ENCODE measurements at regions not wholly inside any gene's neighbourhood (a gene's known extent, or its start where the extent isn't known, plus 50 kb on each side); places are given as distances from the start of the nearest gene placed in this dataset.

DNA sequence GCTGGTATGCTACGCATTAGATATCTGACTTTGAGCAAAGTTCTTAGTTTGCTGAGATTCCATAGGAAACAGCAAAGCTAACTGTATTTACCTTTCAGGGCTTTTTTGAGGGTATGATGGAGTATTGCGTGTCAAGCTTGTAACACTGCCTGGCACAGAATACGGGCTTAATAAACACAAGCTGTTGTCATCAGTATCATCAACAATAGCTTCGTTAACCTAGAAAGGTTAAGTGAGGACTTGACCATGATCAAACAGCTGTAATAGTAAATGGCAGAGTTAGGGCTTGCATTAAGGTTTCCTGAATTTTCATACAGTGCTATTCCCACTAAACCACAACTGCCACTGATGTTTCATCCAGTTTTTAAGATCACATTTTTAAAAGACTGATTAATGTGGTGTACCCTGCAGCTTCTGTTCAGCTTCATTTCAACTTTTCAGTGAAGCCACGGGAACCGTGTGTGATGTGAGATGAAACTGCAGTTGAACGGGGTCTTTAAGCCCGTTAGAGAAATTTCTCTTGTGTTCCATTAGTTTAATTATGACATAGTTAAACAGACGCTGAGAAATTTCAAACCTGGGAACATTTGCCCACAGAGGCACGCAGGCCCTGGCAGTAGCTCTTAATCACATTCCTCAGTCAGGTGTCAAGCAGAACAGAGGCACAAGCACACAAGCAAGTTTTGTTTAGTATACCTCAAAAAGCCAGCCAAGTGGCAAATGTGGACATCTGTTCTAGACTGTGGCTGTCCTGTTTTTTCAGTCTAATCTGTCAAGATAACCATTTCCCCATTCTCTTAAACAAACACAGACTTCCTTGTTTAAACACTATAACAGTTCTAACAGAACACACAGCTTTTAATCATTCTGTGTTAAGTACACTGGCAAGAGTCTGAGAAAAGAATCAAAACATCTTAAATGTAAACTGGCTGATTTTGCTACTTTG lies 147.1 kb downstream of the ZNF608 start:
- DNase-seq (ENCODE audit: low read depth in 1 of 2, low spot score in 1 of 2) = peak; percentile 4 to 73
- TF ChIP-seq JUND (IDR thresholded peaks at IDR 0.05; ENCODE audit: low read depth) = peak; percentile 81
- in situ Hi-C loops (cut with HindIII; ENCODE audit: low pct_unique_long_range_greater_than_20kb, low sequenced_read_pairs) = no loop called here

DNA sequence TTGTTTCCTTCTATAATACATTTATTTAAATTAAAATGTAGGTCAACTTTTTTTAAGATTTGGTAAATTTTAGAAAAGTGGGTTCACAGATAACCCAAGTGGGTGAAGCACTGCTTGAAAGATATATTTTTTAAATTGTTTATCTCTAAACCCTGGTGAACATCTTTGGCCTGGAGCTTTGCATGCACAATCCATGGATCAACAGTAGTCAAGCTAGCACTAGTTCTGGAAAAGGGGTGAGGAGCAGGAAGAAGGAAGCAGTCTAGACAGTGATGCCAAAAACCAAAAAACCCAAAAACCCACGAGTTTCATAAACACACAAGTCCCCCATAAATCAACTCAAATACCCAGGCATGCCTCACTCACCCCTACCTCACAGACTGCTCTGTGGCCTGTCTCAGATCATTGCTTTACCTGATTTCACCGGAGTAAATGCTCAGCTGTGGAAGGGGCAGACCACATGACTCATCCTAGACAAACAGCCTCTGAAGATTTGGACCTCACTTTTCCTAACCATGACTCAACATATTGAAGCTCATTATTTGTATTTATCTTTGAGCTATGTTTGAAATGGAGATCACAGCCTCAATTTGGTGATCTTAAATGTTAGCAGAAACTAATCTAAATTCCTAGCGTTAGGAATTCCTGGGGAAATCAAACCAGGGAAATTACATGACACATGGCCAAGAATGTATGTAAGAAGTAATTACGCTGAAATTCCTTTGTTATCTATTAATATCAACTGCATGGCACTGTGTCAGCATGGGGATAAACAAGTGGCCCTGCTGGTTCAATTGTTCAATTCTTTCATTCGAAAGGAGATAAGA lies 149.6 kb downstream of the ZNF608 start:
- in situ Hi-C loops (cut with HindIII; ENCODE audit: low pct_unique_long_range_greater_than_20kb, low sequenced_read_pairs) = no loop called here
- peak in 1 of 2 experiments; percentile 19 for DNase-seq (ENCODE audit: low read depth in 1 of 2, low spot score in 1 of 2)
- no peak for TF ChIP-seq JUND (IDR thresholded peaks at IDR 0.05; ENCODE audit: low read depth)

DNA sequence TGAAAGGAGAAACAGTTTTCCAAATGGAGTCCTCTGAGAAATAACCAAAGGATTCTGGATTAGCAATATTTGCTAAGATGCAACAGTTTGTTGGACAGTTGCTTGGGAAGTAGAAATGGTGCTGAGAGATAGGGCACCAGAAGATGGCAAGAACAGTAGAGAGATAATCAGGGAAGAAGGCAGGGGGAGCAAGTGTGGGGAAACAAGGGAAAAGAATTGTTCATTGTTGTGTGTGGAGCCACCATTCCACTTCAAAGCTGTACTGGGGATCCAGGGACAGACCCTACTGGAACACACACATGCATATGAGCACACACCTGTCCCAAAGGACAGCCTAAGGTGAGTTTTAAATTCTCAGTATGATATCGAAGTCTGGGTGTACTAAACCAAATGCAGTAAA lies 152.5 kb downstream of the ZNF608 start:
- in situ Hi-C loops (cut with HindIII; ENCODE audit: low pct_unique_long_range_greater_than_20kb, low sequenced_read_pairs) = no loop called here

DNA sequence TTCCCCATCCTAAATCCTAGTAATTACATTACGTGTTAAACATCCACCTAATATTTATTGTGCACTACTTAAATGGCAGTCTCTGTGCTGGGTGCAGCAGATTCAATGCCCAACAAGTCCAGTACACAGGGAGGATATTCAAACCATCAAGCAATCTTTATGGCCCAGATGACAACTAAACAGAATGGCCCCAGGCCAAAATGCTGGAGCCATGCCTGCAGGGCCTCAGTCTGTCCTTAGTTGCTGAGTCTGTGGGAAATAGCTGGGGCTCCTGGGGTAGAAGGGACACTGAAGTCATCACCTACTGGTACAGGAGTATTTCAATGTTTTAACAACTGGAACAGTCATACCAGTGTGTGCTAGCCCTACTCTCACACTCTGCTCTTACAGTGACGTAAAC lies 153.5 kb downstream of the ZNF608 start:
- no peak for DNase-seq (ENCODE audit: low read depth in 1 of 2, low spot score in 1 of 2)
- in situ Hi-C loops (cut with HindIII; ENCODE audit: low pct_unique_long_range_greater_than_20kb, low sequenced_read_pairs) = no loop called here
- no peak for TF ChIP-seq JUND (IDR thresholded peaks at IDR 0.05; ENCODE audit: low read depth)

More for the DNA sequence above, 152.5 kb downstream of the ZNF608 start:
- TF ChIP-seq JUND (IDR thresholded peaks at IDR 0.05; ENCODE audit: low read depth) = no peak
- no peak for DNase-seq (ENCODE audit: low read depth in 1 of 2, low spot score in 1 of 2)

DNA sequence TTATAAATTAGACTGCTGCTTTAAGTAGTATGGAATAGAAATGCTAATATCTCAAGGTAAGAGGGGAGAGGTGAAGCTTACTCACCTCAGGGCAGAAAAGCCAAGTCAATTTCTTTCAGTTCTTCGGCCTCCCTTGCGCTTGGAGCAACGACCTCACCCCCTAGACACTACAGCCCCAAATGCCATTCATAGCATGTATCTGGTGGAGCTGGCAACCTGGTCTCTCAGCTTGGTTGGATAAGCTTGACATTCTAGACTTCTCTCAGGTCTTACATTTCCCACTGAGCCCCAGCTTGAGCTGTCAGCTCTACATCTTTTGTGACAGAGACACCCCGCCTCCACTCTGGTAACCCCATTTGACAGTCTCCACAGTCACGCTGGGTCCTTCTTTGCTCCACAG lies 154.9 kb downstream of the ZNF608 start:
- in situ Hi-C loops (cut with HindIII; ENCODE audit: low pct_unique_long_range_greater_than_20kb, low sequenced_read_pairs) = no loop called here
- no peak for TF ChIP-seq JUND (IDR thresholded peaks at IDR 0.05; ENCODE audit: low read depth)
- DNase-seq (ENCODE audit: low read depth in 1 of 2, low spot score in 1 of 2) = no peak

DNA sequence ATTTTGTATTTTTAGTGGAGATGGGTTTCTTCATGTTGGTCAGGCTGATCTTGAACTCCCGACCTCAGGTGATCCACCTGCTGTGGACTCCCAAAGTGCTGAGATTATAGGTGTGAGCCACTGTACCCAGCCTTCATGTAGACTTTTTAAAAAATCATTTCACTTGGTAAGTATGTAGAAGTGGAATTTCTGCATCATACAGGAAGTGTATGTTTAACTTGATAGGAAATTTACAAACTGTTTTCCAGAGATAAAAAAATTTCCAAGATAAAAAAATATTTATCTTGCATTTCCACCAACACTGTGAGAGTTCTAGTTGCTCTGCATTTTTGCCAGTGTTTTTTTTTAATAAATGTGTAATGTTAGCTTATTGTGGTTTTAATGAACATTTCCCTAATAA lies 155.8 kb downstream of the ZNF608 start:
- TF ChIP-seq JUND (IDR thresholded peaks at IDR 0.05; ENCODE audit: low read depth) = no peak
- in situ Hi-C loops (cut with HindIII; ENCODE audit: low pct_unique_long_range_greater_than_20kb, low sequenced_read_pairs) = no loop called here
- DNase-seq (ENCODE audit: low read depth in 1 of 2, low spot score in 1 of 2) = no peak

DNA sequence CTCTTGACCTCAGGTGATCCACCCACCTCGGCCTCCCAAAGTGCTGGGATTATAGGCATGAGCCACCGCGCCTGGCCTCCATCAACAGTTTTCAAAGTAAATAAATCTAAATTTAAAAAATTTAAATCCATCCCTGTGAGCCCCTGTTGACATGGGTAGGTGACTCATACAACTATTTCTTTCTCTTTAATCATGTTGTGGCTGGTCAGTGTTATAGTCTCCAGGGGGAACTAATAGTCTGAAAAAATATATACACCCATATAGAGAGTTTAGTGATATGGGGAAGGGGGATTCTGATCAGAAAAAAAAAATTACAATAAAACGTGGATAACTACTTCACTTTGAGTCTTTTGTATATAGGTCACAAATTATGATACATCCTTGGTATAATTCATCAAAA lies 159.2 kb downstream of the ZNF608 start:
- in situ Hi-C loops (cut with HindIII; ENCODE audit: low pct_unique_long_range_greater_than_20kb, low sequenced_read_pairs) = no loop called here
- no peak for DNase-seq (ENCODE audit: low read depth in 1 of 2, low spot score in 1 of 2)

DNA sequence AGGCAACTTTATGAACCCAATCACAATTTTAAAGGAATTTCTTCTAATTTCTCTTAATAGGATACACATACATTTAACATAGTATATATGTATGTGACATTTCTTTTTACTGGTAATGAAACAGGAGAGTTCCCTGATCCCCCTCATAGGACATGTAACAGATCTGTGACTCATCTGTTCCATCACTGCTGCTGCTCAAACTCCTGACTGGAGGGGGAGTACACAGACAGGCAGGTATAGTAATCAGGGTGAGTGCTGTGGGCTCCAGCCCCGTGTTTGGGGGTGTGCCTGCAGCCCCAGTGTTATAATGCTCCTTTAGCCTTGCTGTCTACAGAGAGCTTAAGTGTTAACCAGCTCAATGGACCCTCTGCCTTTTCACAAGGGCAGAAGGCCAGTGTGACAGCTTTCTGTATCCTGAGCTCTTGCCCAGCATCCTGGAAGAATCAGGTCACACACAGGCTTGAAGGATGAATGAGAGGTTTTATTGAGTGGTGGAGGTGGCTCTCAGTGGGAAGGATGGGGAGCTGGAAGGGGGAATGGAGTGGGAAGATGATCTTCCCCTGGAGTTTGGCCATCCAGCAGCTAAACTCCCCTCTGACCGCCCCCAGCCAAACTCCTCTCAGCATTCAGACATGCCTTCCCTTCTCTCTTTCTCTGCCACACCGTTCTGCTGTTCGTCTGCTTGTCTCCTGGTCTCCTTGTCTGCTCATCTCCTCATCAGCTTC lies 161.3 kb downstream of the ZNF608 start:
- in situ Hi-C loops (cut with HindIII; ENCODE audit: low pct_unique_long_range_greater_than_20kb, low sequenced_read_pairs) = no loop called here
- no peak for TF ChIP-seq JUND (IDR thresholded peaks at IDR 0.05; ENCODE audit: low read depth)
- no peak for DNase-seq (ENCODE audit: low read depth in 1 of 2, low spot score in 1 of 2)

More for the DNA sequence above, 159.2 kb downstream of the ZNF608 start:
- no peak for TF ChIP-seq JUND (IDR thresholded peaks at IDR 0.05; ENCODE audit: low read depth)

DNA sequence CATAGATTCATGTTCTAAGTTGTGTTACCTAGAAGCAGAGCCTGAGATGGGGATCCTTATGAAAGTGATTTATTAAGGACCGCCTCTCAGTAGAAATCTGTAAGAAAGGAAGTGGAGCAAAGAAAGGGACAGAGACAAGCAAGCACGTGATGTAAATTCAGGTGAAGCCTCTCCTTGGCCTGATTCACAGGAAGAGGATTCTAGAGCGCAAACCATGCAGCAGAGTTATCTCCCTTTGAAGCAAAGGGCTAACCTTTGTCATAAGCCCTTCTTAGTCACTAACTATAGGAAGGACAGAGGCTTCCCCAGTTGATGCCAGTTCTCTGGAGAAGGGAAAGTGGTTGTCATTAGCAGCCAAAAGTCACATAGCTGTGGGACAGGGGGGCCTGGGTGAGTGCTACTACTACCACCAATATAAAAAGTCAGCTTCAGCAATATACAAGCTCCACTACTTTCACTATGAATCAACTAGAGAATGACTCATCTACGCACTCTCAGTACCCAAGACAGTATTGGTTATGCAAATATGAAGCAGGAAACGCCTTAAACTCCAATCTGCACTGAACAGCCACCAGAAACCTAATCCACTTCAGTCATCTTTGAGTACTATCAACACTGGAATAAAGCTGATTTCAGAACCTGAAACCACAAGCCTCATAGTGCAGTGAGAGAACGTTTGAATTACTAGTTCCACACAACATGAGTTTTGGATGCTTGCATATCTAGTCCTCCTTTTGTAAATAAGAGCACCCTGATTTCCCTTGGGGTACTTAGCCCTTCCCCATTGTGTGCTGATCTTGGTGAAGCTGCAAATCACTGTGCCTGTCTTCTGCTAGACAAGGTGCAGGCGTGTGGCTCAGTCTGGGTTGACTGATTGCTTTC lies 162.7 kb downstream of the ZNF608 start:
- in situ Hi-C loops (cut with HindIII; ENCODE audit: low pct_unique_long_range_greater_than_20kb, low sequenced_read_pairs) = no loop called here
- no peak for DNase-seq (ENCODE audit: low read depth in 1 of 2, low spot score in 1 of 2)
- no peak for TF ChIP-seq JUND (IDR thresholded peaks at IDR 0.05; ENCODE audit: low read depth)

DNA sequence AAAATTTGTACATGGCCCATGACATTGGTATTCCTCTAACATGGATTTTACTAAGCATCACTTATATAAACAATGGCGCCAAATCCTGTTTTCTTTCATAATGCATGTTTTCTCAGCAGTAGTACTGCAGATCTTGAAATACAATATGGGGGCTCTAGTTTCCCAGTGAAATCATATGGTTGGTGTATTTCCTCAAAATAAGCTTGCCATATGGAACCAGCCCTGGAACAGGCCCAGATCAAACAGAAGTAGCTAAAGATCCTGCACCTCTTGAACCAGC lies 163.9 kb downstream of the ZNF608 start:
- TF ChIP-seq JUND (IDR thresholded peaks at IDR 0.05; ENCODE audit: low read depth) = no peak
- in situ Hi-C loops (cut with HindIII; ENCODE audit: low pct_unique_long_range_greater_than_20kb, low sequenced_read_pairs) = no loop called here
- DNase-seq (ENCODE audit: low read depth in 1 of 2, low spot score in 1 of 2) = no peak

DNA sequence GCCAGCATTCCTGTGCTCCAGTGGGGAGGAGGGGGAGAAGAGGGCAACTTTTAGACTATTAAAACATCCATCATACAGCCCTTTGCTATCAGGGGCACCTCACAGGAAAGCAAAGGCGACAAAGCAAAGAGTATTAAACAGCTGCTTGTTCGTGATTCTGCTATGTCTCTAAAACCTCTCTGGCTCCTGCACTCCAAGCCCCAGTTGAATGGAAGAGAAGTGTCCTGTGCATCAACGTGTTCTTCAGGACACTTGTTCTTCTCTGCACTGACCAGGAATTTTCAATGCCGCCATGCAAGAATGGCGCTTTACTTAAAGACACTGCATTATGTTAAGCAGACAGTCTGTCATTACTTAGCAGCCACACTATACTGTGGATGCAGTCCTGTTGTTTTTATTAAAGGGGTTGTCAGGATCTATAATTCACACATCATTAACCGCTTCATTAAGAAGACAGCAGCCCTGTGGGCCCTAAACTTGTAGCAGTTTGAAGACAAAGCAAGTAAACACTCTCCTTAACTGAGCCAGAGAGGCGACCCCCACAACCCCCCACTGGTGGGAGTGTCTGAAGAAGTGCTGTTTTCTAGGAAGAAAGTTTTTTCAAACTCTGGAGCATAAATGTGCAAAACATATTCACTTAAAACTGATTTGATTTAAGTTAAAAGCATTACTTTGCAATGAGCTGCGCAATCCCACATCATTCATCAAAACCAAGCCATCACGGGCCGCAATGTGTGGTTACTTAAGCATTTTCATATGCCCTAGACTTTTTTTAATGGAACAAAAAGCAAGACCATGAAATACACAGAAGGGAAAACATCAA lies 164.5 kb downstream of the ZNF608 start:
- in situ Hi-C loops (cut with HindIII; ENCODE audit: low pct_unique_long_range_greater_than_20kb, low sequenced_read_pairs) = no loop called here

More for the DNA sequence above, 164.5 kb downstream of the ZNF608 start:
- no peak for DNase-seq (ENCODE audit: low read depth in 1 of 2, low spot score in 1 of 2)
- no peak for TF ChIP-seq JUND (IDR thresholded peaks at IDR 0.05; ENCODE audit: low read depth)

Measured in T47D (cell line).